GM23338 (cell line): ENCODE measurements at regions not wholly inside any gene's neighbourhood (a gene's known extent, or its start where the extent isn't known, plus 50 kb on each side); places are given as distances from the start of the nearest gene placed in this dataset.

Experiments used
- ATAC-seq: fragments of 200-7000 bp; cut with Tn5 transposase; 3 replicates; pipeline ENCODE4 v1.9.1; 2020
- DNase-seq: peaks from one replicate; pipeline ENCODE4 v3.0.0-alpha.2; 2015; ENCODE audit warnings: low spot score
- H2AFZ ChIP-seq: fragments of 200-600 bp; sonication (generic); 2 replicates; pipeline ENCODE4 v1.8.0; 2016; ENCODE audit warnings: antibody characterized with exemption, mild to moderate bottlenecking, moderate library complexity
- H3F3A ChIP-seq: fragments of 200-600 bp; sonication (generic); replicated peaks from 2 replicates; pipeline ENCODE4 v1.8.0; 2017; ENCODE audit warnings: antibody characterized with exemption, mixed run types, low read depth
- H3K27ac ChIP-seq: fragments of 200-600 bp; sonication (generic); 2 replicates; pipeline ENCODE4 v1.6.1; 2016; ENCODE audit warnings: low read depth
- H3K27me3 ChIP-seq: fragments of 200-600 bp; sonication (generic); 2 replicates; pipeline ENCODE4 v1.8.0; 2016; ENCODE audit warnings: mild to moderate bottlenecking, mixed run types, moderate library complexity; ENCODE audit not compliant: insufficient read depth
- H3K36me3 ChIP-seq: fragments of 200-600 bp; sonication (generic); 2 replicates; pipeline ENCODE4 v1.8.0; 2016; ENCODE audit warnings: mild to moderate bottlenecking; ENCODE audit not compliant: insufficient read depth
- H3K4me1 ChIP-seq: fragments of 200-600 bp; sonication (generic); 2 replicates; pipeline ENCODE4 v1.8.0; 2016; ENCODE audit warnings: mild to moderate bottlenecking, moderate library complexity; ENCODE audit not compliant: insufficient read depth
- H3K4me2 ChIP-seq: fragments of 200-600 bp; sonication (generic); 2 replicates; pipeline ENCODE4 v1.7.1; 2017; ENCODE audit warnings: mixed run types
- H3K4me3 ChIP-seq: fragments of 200-600 bp; sonication (generic); 2 replicates; pipeline ENCODE4 v1.6.1; 2016; ENCODE audit warnings: mixed run types
- H3K79me2 ChIP-seq: fragments of 200-600 bp; sonication (generic); replicated peaks from 2 replicates; pipeline ENCODE4 v1.8.0; 2017; ENCODE audit warnings: mild to moderate bottlenecking; ENCODE audit not compliant: insufficient read depth
- H3K9me2 ChIP-seq: fragments of 200-600 bp; sonication (generic); 2 replicates; pipeline ENCODE4 v1.8.0; 2017; ENCODE audit not compliant: insufficient read depth
- H4K20me1 ChIP-seq: fragments of 200-600 bp; sonication (generic); replicated peaks from 2 replicates; pipeline ENCODE4 v1.8.0; 2017; ENCODE audit warnings: mild to moderate bottlenecking; ENCODE audit not compliant: insufficient read depth
- H3K27ac Mint-ChIP-seq: 2 replicates; pipeline ENCODE4 v1.8.0; 2020; ENCODE audit warnings: inconsistent platforms, mild to moderate bottlenecking, moderate library complexity, mixed read lengths
- H3K27me3 Mint-ChIP-seq: 3 replicates; pipeline ENCODE4 v1.8.0; 2022; ENCODE audit warnings: low read depth, mild to moderate bottlenecking, moderate library complexity, mixed read lengths, inconsistent platforms; ENCODE audit not compliant: insufficient read depth, poor library complexity
- H3K36me3 Mint-ChIP-seq: 3 replicates; pipeline ENCODE4 v1.8.0; 2021; ENCODE audit warnings: low read depth, mild to moderate bottlenecking, inconsistent platforms, moderate library complexity, mixed read lengths
- H3K4me1 Mint-ChIP-seq: 3 replicates; pipeline ENCODE4 v1.8.0; 2020; ENCODE audit warnings: mild to moderate bottlenecking, inconsistent platforms, mixed read lengths
- H3K4me3 Mint-ChIP-seq: 3 replicates; pipeline ENCODE4 v1.8.0; 2021; ENCODE audit warnings: moderate library complexity, mild to moderate bottlenecking, inconsistent platforms, mixed read lengths
- H3K9me3 Mint-ChIP-seq: 3 replicates; pipeline ENCODE4 v1.8.0; 2020; ENCODE audit warnings: moderate library complexity, mild to moderate bottlenecking, inconsistent platforms, mixed read lengths
- CREB1 ChIP-seq: fragments of 250-450 bp; sonication (Bioruptor Pico); IDR thresholded peaks from 2 replicates; pipeline ENCODE4 v1.5.0; 2020; ENCODE audit warnings: low read depth, mild to moderate bottlenecking, moderate library complexity
- EZH2 ChIP-seq: fragments of 200-600 bp; sonication (generic); IDR thresholded peaks from one replicate; pipeline ENCODE4 v1.8.0; 2017; ENCODE audit warnings: antibody characterized with exemption, mild to moderate bottlenecking, low read depth; ENCODE audit not compliant: unreplicated experiment
- NANOG ChIP-seq: IDR thresholded peaks from 2 replicates; pipeline ENCODE4 v1.6.1; 2016; ENCODE audit warnings: antibody characterized with exemption, borderline replicate concordance
- ZNF331 ChIP-seq: fragments of 250-450 bp; sonication (Bioruptor Pico); IDR thresholded peaks from 2 replicates; pipeline ENCODE4 v1.5.0; 2020; ENCODE audit warnings: low read depth, mild to moderate bottlenecking, moderate library complexity
- TF ChIP-seq, protein P1 (sequence below), 2 experiments: fragments of 200-600 bp in 1 of 2; sonication (generic) in 1 of 2; conservative IDR thresholded peaks; 2 replicates each; pipeline versions ENCODE4 v1.5.1 to v1.6.1; 2016 to 2017; ENCODE audit warnings: antibody characterized with exemption in 2 of 2, low read depth in 2 of 2, mild to moderate bottlenecking in 2 of 2, moderate library complexity in 1 of 2
- TF ChIP-seq, protein P2 (sequence below): IDR thresholded peaks from one replicate; pipeline ENCODE4 v1.6.1; 2018; ENCODE audit warnings: antibody characterized with exemption; ENCODE audit not compliant: unreplicated experiment
- TF ChIP-seq, protein P3 (sequence below): IDR thresholded peaks from 2 replicates; pipeline ENCODE4 v1.6.1; 2016; ENCODE audit warnings: antibody characterized with exemption
- TF ChIP-seq, protein P4 (sequence below): fragments of 250-450 bp; sonication (Bioruptor Pico); IDR thresholded peaks from 2 replicates; pipeline ENCODE4 v1.5.0; 2020; ENCODE audit warnings: mild to moderate bottlenecking, moderate library complexity

DNA sequence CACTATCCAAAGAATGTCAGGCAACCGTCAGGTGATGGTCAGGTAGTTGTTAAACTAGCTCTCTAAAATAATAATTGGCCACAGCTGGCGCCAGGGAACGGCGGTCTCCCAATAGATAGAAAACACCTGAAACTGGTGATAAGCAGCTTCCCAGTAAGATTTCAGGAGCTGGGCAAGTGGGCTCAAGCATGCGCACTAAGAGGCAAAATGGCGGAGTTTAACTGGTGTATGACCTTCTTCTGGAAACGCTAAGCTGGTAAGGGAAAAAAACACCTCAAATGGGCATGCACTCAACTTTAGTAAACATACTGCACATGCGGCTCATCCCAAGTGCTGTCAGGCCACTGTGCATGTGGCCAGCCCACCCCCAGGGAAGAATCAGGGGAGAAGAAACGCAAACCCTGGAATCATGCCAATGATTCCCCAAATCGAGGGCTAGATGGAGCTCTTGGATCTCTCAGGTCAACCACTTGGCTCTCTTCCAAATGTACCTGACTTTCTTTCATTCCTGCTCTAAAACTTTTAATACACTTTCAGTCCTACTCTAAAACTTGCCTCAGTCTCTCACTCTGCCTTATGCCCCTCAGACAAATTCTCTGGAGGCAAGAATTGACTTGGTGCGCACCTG, 195.0 kb downstream of the ZNF621 start:
- no peaks in the 10 kb centered on the region; the same call in 1 of the 3 replicates for H3K4me1 Mint-ChIP-seq
- no peak overlapping the region for H3K4me3 ChIP-seq
- no peaks in the 10 kb centered on the region for H3F3A ChIP-seq
- no peaks in the 10 kb centered on the region for H3K27me3 ChIP-seq
- no peaks in the 10 kb centered on the region for H3K36me3 ChIP-seq
- H2AFZ ChIP-seq, result 0 out of 2 replicates have a peak overlapping the region, but pooled peaks have one; percentile 78
- no peak overlapping the region for H3K27ac ChIP-seq
- no peak overlapping the region for H3K4me2 ChIP-seq
- H3K36me3 Mint-ChIP-seq, result no peaks in the 10 kb centered on the region
- H3K27ac Mint-ChIP-seq, result no peak overlapping the region
- H3K79me2 ChIP-seq, result no peaks in the 10 kb centered on the region
- H4K20me1 ChIP-seq, result no peaks in the 10 kb centered on the region
- no peaks in the 10 kb centered on the region for H3K9me2 ChIP-seq
- no peak overlapping the region for H3K4me3 Mint-ChIP-seq
- DNase-seq (peak; percentile 56), ATAC-seq (peak; percentile 76)
- no peaks in the 10 kb centered on the region for H3K4me1 ChIP-seq
- no peak for TF ChIP-seq EZH2
- TF ChIP-seq, protein P1, sequence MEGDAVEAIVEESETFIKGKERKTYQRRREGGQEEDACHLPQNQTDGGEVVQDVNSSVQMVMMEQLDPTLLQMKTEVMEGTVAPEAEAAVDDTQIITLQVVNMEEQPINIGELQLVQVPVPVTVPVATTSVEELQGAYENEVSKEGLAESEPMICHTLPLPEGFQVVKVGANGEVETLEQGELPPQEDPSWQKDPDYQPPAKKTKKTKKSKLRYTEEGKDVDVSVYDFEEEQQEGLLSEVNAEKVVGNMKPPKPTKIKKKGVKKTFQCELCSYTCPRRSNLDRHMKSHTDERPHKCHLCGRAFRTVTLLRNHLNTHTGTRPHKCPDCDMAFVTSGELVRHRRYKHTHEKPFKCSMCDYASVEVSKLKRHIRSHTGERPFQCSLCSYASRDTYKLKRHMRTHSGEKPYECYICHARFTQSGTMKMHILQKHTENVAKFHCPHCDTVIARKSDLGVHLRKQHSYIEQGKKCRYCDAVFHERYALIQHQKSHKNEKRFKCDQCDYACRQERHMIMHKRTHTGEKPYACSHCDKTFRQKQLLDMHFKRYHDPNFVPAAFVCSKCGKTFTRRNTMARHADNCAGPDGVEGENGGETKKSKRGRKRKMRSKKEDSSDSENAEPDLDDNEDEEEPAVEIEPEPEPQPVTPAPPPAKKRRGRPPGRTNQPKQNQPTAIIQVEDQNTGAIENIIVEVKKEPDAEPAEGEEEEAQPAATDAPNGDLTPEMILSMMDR (conservative IDR thresholded peaks at IDR 0.05; ENCODE audit: low read depth in 2 of 2), result peak; percentile 58 to 83
- H3K27me3 Mint-ChIP-seq, result peaks cover 6% of the 10 kb centered on the region
- no peaks in the 10 kb centered on the region for H3K9me3 Mint-ChIP-seq

DNA sequence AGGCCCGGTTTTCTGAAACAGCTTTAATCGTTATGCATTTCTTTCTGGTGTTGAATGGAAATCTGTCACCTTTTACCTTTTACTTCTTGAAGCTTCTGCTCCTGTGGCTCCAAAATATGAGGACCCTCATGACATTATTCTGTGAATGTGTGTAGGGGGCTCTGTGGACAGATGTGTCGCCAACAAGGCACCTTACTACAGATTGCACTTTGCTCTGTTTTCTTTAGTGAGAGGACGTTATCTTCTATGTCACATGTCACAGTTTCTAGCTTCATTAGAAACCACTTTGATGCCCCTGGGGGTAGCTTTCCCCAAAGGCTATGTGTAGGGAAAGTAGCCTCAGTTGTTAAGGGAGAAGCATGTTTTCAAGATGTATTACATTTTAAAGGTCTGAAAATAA, 195.6 kb downstream of the ZNF621 start:
- no peaks in the 10 kb centered on the region for H3K9me2 ChIP-seq
- no peaks in the 10 kb centered on the region for H3K36me3 Mint-ChIP-seq
- no peak overlapping the region for H3K4me3 ChIP-seq
- TF ChIP-seq, protein P2, sequence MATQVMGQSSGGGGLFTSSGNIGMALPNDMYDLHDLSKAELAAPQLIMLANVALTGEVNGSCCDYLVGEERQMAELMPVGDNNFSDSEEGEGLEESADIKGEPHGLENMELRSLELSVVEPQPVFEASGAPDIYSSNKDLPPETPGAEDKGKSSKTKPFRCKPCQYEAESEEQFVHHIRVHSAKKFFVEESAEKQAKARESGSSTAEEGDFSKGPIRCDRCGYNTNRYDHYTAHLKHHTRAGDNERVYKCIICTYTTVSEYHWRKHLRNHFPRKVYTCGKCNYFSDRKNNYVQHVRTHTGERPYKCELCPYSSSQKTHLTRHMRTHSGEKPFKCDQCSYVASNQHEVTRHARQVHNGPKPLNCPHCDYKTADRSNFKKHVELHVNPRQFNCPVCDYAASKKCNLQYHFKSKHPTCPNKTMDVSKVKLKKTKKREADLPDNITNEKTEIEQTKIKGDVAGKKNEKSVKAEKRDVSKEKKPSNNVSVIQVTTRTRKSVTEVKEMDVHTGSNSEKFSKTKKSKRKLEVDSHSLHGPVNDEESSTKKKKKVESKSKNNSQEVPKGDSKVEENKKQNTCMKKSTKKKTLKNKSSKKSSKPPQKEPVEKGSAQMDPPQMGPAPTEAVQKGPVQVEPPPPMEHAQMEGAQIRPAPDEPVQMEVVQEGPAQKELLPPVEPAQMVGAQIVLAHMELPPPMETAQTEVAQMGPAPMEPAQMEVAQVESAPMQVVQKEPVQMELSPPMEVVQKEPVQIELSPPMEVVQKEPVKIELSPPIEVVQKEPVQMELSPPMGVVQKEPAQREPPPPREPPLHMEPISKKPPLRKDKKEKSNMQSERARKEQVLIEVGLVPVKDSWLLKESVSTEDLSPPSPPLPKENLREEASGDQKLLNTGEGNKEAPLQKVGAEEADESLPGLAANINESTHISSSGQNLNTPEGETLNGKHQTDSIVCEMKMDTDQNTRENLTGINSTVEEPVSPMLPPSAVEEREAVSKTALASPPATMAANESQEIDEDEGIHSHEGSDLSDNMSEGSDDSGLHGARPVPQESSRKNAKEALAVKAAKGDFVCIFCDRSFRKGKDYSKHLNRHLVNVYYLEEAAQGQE, result no peak
- TF ChIP-seq, protein P3, sequence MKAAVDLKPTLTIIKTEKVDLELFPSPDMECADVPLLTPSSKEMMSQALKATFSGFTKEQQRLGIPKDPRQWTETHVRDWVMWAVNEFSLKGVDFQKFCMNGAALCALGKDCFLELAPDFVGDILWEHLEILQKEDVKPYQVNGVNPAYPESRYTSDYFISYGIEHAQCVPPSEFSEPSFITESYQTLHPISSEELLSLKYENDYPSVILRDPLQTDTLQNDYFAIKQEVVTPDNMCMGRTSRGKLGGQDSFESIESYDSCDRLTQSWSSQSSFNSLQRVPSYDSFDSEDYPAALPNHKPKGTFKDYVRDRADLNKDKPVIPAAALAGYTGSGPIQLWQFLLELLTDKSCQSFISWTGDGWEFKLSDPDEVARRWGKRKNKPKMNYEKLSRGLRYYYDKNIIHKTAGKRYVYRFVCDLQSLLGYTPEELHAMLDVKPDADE, result no peak
- TF ChIP-seq EZH2 (no peak), ZNF331 (CRISPR knock-in tag) (no peak), CREB1 (CRISPR knock-in tag) (no peak), NANOG (no peak)
- TF ChIP-seq, protein P4, sequence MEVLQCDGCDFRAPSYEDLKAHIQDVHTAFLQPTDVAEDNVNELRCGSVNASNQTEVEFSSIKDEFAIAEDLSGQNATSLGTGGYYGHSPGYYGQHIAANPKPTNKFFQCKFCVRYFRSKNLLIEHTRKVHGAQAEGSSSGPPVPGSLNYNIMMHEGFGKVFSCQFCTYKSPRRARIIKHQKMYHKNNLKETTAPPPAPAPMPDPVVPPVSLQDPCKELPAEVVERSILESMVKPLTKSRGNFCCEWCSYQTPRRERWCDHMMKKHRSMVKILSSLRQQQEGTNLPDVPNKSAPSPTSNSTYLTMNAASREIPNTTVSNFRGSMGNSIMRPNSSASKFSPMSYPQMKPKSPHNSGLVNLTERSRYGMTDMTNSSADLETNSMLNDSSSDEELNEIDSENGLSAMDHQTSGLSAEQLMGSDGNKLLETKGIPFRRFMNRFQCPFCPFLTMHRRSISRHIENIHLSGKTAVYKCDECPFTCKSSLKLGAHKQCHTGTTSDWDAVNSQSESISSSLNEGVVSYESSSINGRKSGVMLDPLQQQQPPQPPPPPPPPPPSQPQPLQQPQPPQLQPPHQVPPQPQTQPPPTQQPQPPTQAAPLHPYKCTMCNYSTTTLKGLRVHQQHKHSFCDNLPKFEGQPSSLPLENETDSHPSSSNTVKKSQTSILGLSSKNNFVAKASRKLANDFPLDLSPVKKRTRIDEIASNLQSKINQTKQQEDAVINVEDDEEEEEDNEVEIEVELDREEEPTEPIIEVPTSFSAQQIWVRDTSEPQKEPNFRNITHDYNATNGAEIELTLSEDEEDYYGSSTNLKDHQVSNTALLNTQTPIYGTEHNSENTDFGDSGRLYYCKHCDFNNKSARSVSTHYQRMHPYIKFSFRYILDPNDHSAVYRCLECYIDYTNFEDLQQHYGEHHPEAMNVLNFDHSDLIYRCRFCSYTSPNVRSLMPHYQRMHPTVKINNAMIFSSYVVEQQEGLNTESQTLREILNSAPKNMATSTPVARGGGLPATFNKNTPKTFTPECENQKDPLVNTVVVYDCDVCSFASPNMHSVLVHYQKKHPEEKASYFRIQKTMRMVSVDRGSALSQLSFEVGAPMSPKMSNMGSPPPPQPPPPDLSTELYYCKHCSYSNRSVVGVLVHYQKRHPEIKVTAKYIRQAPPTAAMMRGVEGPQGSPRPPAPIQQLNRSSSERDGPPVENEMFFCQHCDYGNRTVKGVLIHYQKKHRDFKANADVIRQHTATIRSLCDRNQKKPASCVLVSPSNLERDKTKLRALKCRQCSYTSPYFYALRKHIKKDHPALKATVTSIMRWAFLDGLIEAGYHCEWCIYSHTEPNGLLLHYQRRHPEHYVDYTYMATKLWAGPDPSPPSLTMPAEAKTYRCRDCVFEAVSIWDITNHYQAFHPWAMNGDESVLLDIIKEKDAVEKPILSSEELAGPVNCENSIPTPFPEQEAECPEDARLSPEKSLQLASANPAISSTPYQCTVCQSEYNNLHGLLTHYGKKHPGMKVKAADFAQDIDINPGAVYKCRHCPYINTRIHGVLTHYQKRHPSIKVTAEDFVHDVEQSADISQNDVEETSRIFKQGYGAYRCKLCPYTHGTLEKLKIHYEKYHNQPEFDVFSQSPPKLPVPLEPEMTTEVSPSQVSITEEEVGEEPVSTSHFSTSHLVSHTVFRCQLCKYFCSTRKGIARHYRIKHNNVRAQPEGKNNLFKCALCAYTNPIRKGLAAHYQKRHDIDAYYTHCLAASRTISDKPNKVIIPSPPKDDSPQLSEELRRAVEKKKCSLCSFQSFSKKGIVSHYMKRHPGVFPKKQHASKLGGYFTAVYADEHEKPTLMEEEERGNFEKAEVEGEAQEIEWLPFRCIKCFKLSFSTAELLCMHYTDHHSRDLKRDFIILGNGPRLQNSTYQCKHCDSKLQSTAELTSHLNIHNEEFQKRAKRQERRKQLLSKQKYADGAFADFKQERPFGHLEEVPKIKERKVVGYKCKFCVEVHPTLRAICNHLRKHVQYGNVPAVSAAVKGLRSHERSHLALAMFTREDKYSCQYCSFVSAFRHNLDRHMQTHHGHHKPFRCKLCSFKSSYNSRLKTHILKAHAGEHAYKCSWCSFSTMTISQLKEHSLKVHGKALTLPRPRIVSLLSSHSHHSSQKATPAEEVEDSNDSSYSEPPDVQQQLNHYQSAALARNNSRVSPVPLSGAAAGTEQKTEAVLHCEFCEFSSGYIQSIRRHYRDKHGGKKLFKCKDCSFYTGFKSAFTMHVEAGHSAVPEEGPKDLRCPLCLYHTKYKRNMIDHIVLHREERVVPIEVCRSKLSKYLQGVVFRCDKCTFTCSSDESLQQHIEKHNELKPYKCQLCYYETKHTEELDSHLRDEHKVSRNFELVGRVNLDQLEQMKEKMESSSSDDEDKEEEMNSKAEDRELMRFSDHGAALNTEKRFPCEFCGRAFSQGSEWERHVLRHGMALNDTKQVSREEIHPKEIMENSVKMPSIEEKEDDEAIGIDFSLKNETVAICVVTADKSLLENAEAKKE, result no peak
- no peak overlapping the region for H3K4me3 Mint-ChIP-seq
- 0 out of 2 replicates have a peak overlapping the region, but pooled peaks have one; percentile 78 for H2AFZ ChIP-seq
- H3K79me2 ChIP-seq, result no peaks in the 10 kb centered on the region
- no peak overlapping the region for H3K4me2 ChIP-seq
- DNase-seq (no peak), ATAC-seq (no peak)
- no peaks in the 10 kb centered on the region; the same call in 1 of the 3 replicates for H3K4me1 Mint-ChIP-seq
- H3K4me1 ChIP-seq, result no peaks in the 10 kb centered on the region
- no peak overlapping the region for H3K27ac ChIP-seq
- no peaks in the 10 kb centered on the region for H3K9me3 Mint-ChIP-seq
- H3K27me3 ChIP-seq, result no peaks in the 10 kb centered on the region
- H4K20me1 ChIP-seq, result no peaks in the 10 kb centered on the region
- H3F3A ChIP-seq, result no peaks in the 10 kb centered on the region
- H3K27me3 Mint-ChIP-seq, result peaks cover 6% of the 10 kb centered on the region
- no peak overlapping the region for H3K27ac Mint-ChIP-seq
- H3K36me3 ChIP-seq, result no peaks in the 10 kb centered on the region
